Suppressor macrophage treated with lipopolysaccharide for 1 hour (primary cell): ENCODE measurements at regions not wholly inside any gene's neighbourhood (a gene's known extent, or its start where the extent isn't known, plus 50 kb on each side); places are given as distances from the start of the nearest gene placed in this dataset.

Experiments
- DNase-seq, 3 donors: peaks; one replicate each; pipeline ENCODE4 v3.0.0-alpha.2; 2020 to 2022

GRCh38 chr12:20278276-20278675 lies 90.1 kb upstream of the PDE3A start:
- DNase-seq: no peak

- peak; percentile 33 to 76 (median 47) for DNase-seq
Observed at GRCh38 chr12:20280515-20280914, 87.8 kb upstream of the PDE3A start.

- DNase-seq: no peak
Observed at GRCh38 chr12:20282401-20282800, 85.9 kb upstream of the PDE3A start.

- DNase-seq: no peak
Observed at GRCh38 chr12:20283482-20283881, 84.9 kb upstream of the PDE3A start.

- DNase-seq: no peak
Observed at GRCh38 chr12:20289520-20289919, 78.8 kb upstream of the PDE3A start.

GRCh38 chr12:20300457-20300856 lies 67.9 kb upstream of the PDE3A start:
- DNase-seq: no peak

GRCh38 chr12:20305470-20305869 lies 62.9 kb upstream of the PDE3A start:
- DNase-seq: no peak

GRCh38 chr12:20309504-20310148 lies 58.7 kb upstream of the PDE3A start:
- no peak for DNase-seq

- no peak for DNase-seq
Observed at GRCh38 chr12:20314328-20314727, 54.0 kb upstream of the PDE3A start.

- no peak for DNase-seq
Observed at GRCh38 chr12:20317554-20317953, 50.8 kb upstream of the PDE3A start.
